Natural killer cell (primary cell): ENCODE measurements at regions not wholly inside any gene's neighbourhood (a gene's known extent, or its start where the extent isn't known, plus 50 kb on each side); places are given as distances from the start of the nearest gene placed in this dataset.
"Not testable (repeated sequence)": the region's sequence is repeated elsewhere in the genome, so short reads cannot be mapped to it uniquely, and the experiment has no call there.

Experiments used
- ATAC-seq, 3 donors: fragments of 150-1000 bp in 2 of 3; fragments of 200-7000 bp in 1 of 3; cut with Tn5 transposase; 1 replicate in 1 of 3; 2 replicates in 2 of 3; pipeline ENCODE4 v1.10.0; 2021; ENCODE audit warnings: mild to moderate bottlenecking in 2 of 3, moderate library complexity in 2 of 3
- DNase-seq, 2 donors: peaks; one replicate each; pipeline versions ENCODE4 v3.0.0 to v3.0.0-alpha.2; 2013 to 2021; ENCODE audit warnings: mixed read lengths in 1 of 2
- H3K27ac ChIP-seq: one replicate; pipeline ENCODE4 v1.5.1; 2013; ENCODE audit warnings: mild to moderate bottlenecking, low read length
- H3K27me3 ChIP-seq: one replicate; pipeline ENCODE4 v1.6.1; 2013; ENCODE audit warnings: low read length; ENCODE audit not compliant: control insufficient read depth, insufficient read depth
- H3K36me3 ChIP-seq: one replicate; pipeline ENCODE4 v1.6.1; 2013; ENCODE audit warnings: low read length; ENCODE audit not compliant: control insufficient read depth, insufficient read depth
- H3K4me1 ChIP-seq: one replicate; pipeline ENCODE4 v1.6.1; 2013; ENCODE audit warnings: low read length; ENCODE audit not compliant: control insufficient read depth, insufficient read depth
- H3K4me3 ChIP-seq: one replicate; pipeline ENCODE4 v1.5.1; 2013; ENCODE audit warnings: low read length
- H3K9me3 ChIP-seq: one replicate; pipeline ENCODE4 v1.6.1; 2013; ENCODE audit warnings: low read length; ENCODE audit not compliant: control insufficient read depth, insufficient read depth
- H3K27ac Mint-ChIP-seq, 2 donors: one replicate each; pipeline ENCODE4 v1.8.0; 2022; ENCODE audit warnings: mild to moderate bottlenecking in 2 of 2, mixed read lengths in 2 of 2, moderate library complexity in 1 of 2
- H3K27me3 Mint-ChIP-seq, 2 donors: one replicate each; pipeline ENCODE4 v1.8.0; 2022; ENCODE audit warnings: low read depth in 2 of 2, mixed read lengths in 2 of 2
- H3K36me3 Mint-ChIP-seq: one replicate; pipeline ENCODE4 v1.8.0; 2022; ENCODE audit warnings: mixed read lengths
- H3K4me1 Mint-ChIP-seq, 2 donors: one replicate each; pipeline ENCODE4 v1.8.0; 2022; ENCODE audit warnings: mixed read lengths in 2 of 2
- H3K4me3 Mint-ChIP-seq: one replicate; pipeline ENCODE4 v1.8.0; 2022; ENCODE audit warnings: mild to moderate bottlenecking, moderate library complexity, mixed read lengths
- H3K9me3 Mint-ChIP-seq, 2 donors: one replicate each; pipeline ENCODE4 v1.8.0; 2022; ENCODE audit warnings: mixed read lengths in 2 of 2
- WGBS: methylation state at CpG from one replicate; pipeline ENCODE4 v1.1.7; 2013; ENCODE audit warnings: missing lambda C conversion rate; ENCODE audit not compliant: insufficient coverage; 5-methylcytosine and 5-hydroxymethylcytosine counted together
- intact Hi-C: fragments of 100-400 bp; cut with micrococcal nuclease; formaldehyde crosslinking; loops from one replicate; pipeline ENCODE4 v1.14.2; 2022
- TF ChIP-seq, protein P1 (sequence below): fragments of 200-600 bp; IDR thresholded peaks from one replicate; pipeline ENCODE4 v1.8.0; 2022; ENCODE audit warnings: antibody characterized with exemption

GRCh38 chr3:151537726-151538125 lies 76.9 kb upstream of the IGSF10 start:
- no peaks in the 10 kb centered on the region for H3K36me3 ChIP-seq
- 70% methylated on average over 3 of the region's 3 CpGs for WGBS
- H3K4me1 Mint-ChIP-seq = no peaks in the 10 kb centered on the region
- no peaks in the 10 kb centered on the region for H3K4me1 ChIP-seq
- no peak overlapping the region for H3K4me3 Mint-ChIP-seq
- H3K36me3 Mint-ChIP-seq = no peaks in the 10 kb centered on the region
- no peak for DNase-seq
- ATAC-seq = no peak
- TF ChIP-seq, protein P1, sequence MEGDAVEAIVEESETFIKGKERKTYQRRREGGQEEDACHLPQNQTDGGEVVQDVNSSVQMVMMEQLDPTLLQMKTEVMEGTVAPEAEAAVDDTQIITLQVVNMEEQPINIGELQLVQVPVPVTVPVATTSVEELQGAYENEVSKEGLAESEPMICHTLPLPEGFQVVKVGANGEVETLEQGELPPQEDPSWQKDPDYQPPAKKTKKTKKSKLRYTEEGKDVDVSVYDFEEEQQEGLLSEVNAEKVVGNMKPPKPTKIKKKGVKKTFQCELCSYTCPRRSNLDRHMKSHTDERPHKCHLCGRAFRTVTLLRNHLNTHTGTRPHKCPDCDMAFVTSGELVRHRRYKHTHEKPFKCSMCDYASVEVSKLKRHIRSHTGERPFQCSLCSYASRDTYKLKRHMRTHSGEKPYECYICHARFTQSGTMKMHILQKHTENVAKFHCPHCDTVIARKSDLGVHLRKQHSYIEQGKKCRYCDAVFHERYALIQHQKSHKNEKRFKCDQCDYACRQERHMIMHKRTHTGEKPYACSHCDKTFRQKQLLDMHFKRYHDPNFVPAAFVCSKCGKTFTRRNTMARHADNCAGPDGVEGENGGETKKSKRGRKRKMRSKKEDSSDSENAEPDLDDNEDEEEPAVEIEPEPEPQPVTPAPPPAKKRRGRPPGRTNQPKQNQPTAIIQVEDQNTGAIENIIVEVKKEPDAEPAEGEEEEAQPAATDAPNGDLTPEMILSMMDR = no peak
- no peak overlapping the region for H3K4me3 ChIP-seq
- H3K27me3 Mint-ChIP-seq = peaks cover 0 to 2% of the 10 kb centered on the region in 2 donors
- H3K27me3 ChIP-seq = no peaks in the 10 kb centered on the region
- intact Hi-C loops = no loop called here
- H3K9me3 ChIP-seq = no peaks in the 10 kb centered on the region
- H3K27ac ChIP-seq = no peak overlapping the region
- H3K27ac Mint-ChIP-seq = no peak overlapping the region
- H3K9me3 Mint-ChIP-seq = no peaks in the 10 kb centered on the region

DNA sequence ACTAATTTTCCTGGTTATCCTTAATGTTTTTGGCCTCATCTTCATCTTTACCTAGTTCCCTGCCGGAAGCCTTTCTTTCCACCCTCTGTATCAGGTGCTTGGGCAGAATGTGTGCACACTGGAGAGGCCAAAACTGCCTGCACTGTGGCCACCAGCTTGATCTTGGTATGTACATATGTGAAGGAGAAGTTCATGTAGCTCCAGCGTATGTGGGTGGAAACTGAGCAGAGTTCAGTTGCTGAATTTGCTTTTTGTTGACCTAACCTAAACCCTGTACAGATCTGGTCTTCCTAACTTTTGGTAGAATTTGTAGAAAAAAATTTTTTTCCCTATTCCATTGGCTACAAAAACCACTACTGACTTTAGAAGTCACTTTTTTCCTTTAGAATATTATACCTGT lies 65.9 kb upstream of the IGSF10 start:
- H3K9me3 ChIP-seq = no peaks in the 10 kb centered on the region
- intact Hi-C loops = no loop called here
- peaks cover under 1% of the 10 kb centered on the region for H3K36me3 Mint-ChIP-seq
- H3K27me3 ChIP-seq = no peaks in the 10 kb centered on the region
- H3K4me1 ChIP-seq = no peaks in the 10 kb centered on the region
- H3K4me3 Mint-ChIP-seq = no peak overlapping the region
- TF ChIP-seq, protein P1 = no peak
- H3K27ac ChIP-seq = no peak overlapping the region
- H3K36me3 ChIP-seq = no peaks in the 10 kb centered on the region
- ATAC-seq (no peak), DNase-seq (no peak)
- no peaks in the 10 kb centered on the region for H3K4me1 Mint-ChIP-seq
- peaks cover 0 to 4% of the 10 kb centered on the region in 2 donors for H3K9me3 Mint-ChIP-seq
- 86% methylated on average over 1 of the region's 2 CpGs for WGBS
- H3K27ac Mint-ChIP-seq = no peak overlapping the region
- H3K4me3 ChIP-seq = no peak overlapping the region
- peaks cover under 1 to 2% of the 10 kb centered on the region in 2 donors for H3K27me3 Mint-ChIP-seq

- H3K36me3 Mint-ChIP-seq = peaks cover 13% of the 10 kb centered on the region
- intact Hi-C loops = no loop called here
- Histone ChIP-seq H3K4me3 (no peak overlapping the region), H3K9me3 (no peaks in the 10 kb centered on the region), H3K27ac (no peak overlapping the region), H3K4me1 (no peaks in the 10 kb centered on the region), H3K36me3 (no peaks in the 10 kb centered on the region), H3K27me3 (no peaks in the 10 kb centered on the region)
- no peaks in the 10 kb centered on the region for H3K4me1 Mint-ChIP-seq
- no peak for ATAC-seq
- TF ChIP-seq, protein P1 = no peak
- no peak overlapping the region for H3K4me3 Mint-ChIP-seq
- WGBS = no CpG with 5 or more reads among the region's 1 CpG
- peaks cover 3% of the 10 kb centered on the region in 2 donors for H3K9me3 Mint-ChIP-seq
- no peak for DNase-seq
- H3K27ac Mint-ChIP-seq = no peak overlapping the region
- peaks cover 9 to 13% of the 10 kb centered on the region in 2 donors for H3K27me3 Mint-ChIP-seq
Measured at GRCh38 chr3:151520105-151520504, 59.2 kb upstream of the IGSF10 start.

GRCh38 chr3:151511433-151511832 lies 50.6 kb upstream of the IGSF10 start:
- H3K27me3 ChIP-seq, H3K27ac Mint-ChIP-seq, H3K4me3 ChIP-seq, H3K27ac ChIP-seq, DNase-seq, H3K36me3 ChIP-seq, ATAC-seq, H3K9me3 ChIP-seq, H3K4me3 Mint-ChIP-seq, H3K36me3 Mint-ChIP-seq, H3K27me3 Mint-ChIP-seq, H3K9me3 Mint-ChIP-seq, H3K4me1 ChIP-seq, intact Hi-C loops, H3K4me1 Mint-ChIP-seq: not testable (repeated sequence)
- WGBS = 91% methylated on average over 1 of the region's 2 CpGs
